MM.1S (cell line): ENCODE measurements at regions not wholly inside any gene's neighbourhood (a gene's known extent, or its start where the extent isn't known, plus 50 kb on each side); places are given as distances from the start of the nearest gene placed in this dataset.
"Not testable (repeated sequence)": the region's sequence is repeated elsewhere in the genome, so short reads cannot be mapped to it uniquely, and the experiment has no call there.

ENCODE experiments used
- DNase-seq: peaks from one replicate; pipeline ENCODE4 v3.0.0-alpha.2; 2015
- H2AFZ ChIP-seq: fragments of 300-600 bp; sonication (generic); 2 replicates; pipeline ENCODE4 v1.6.0; 2016; ENCODE audit warnings: antibody characterized with exemption, low read length
- H3F3A ChIP-seq: fragments of 300-600 bp; sonication (generic); 2 replicates; pipeline ENCODE4 v1.6.1; 2016; ENCODE audit warnings: mild to moderate bottlenecking, antibody characterized with exemption, low read length, moderate library complexity, mixed read lengths; ENCODE audit not compliant: insufficient read depth
- H3K27ac ChIP-seq: fragments of 300-600 bp; sonication (generic); 2 replicates; pipeline ENCODE4 v1.5.1; 2016; ENCODE audit warnings: mild to moderate bottlenecking, low read length
- H3K27me3 ChIP-seq: fragments of 300-600 bp; sonication (generic); replicated peaks from 2 replicates; pipeline ENCODE4 v1.6.0; 2016; ENCODE audit warnings: low read length; ENCODE audit not compliant: insufficient read depth
- H3K36me3 ChIP-seq: fragments of 300-600 bp; sonication (generic); replicated peaks from 2 replicates; pipeline ENCODE4 v1.6.1; 2016; ENCODE audit warnings: mild to moderate bottlenecking, low read length, mixed read lengths; ENCODE audit not compliant: insufficient read depth
- H3K4me1 ChIP-seq: fragments of 300-600 bp; sonication (generic); 2 replicates; pipeline ENCODE4 v1.6.1; 2016; ENCODE audit warnings: low read length, mixed read lengths
- H3K4me2 ChIP-seq: fragments of 300-600 bp; sonication (generic); 2 replicates; pipeline ENCODE4 v1.6.0; 2016; ENCODE audit warnings: low read depth, low read length
- H3K4me3 ChIP-seq: fragments of 300-600 bp; sonication (generic); 2 replicates; pipeline ENCODE4 v1.5.1; 2016; ENCODE audit warnings: low read length, mixed read lengths
- H3K79me2 ChIP-seq: fragments of 300-600 bp; sonication (generic); 2 replicates; pipeline ENCODE4 v1.6.1; 2016; ENCODE audit warnings: mixed run types, low read length, mixed read lengths
- H3K9ac ChIP-seq: fragments of 300-600 bp; sonication (generic); 2 replicates; pipeline ENCODE4 v1.6.1; 2016; ENCODE audit warnings: low read length, mixed read lengths
- H3K9me2 ChIP-seq: fragments of 300-600 bp; sonication (generic); replicated peaks from 2 replicates; pipeline ENCODE4 v1.6.1; 2016; ENCODE audit warnings: mild to moderate bottlenecking, low read length, mixed read lengths; ENCODE audit not compliant: insufficient read depth
- H3K9me3 ChIP-seq: fragments of 300-600 bp; sonication (generic); replicated peaks from 2 replicates; pipeline ENCODE4 v1.6.1; 2016; ENCODE audit warnings: mild to moderate bottlenecking, low read length, mixed read lengths; ENCODE audit not compliant: insufficient read depth
- H4K20me1 ChIP-seq: fragments of 300-600 bp; sonication (generic); 2 replicates; pipeline ENCODE4 v1.6.1; 2016; ENCODE audit warnings: mild to moderate bottlenecking, low read length, moderate library complexity, mixed read lengths; ENCODE audit not compliant: insufficient read depth

GRCh38 chr2:89982246-89982645, 1290.8 kb downstream of the RPIA start:
- not testable (repeated sequence) for H3K27me3 ChIP-seq, H3K9me3 ChIP-seq, H3K9me2 ChIP-seq, H3K4me3 ChIP-seq, H3K9ac ChIP-seq, H3K4me1 ChIP-seq, H3K79me2 ChIP-seq, DNase-seq, H3F3A ChIP-seq, H3K36me3 ChIP-seq, H4K20me1 ChIP-seq, H3K4me2 ChIP-seq, H3K27ac ChIP-seq, H2AFZ ChIP-seq

GRCh38 chr2:89985650-89986049, 1294.2 kb downstream of the RPIA start:
- not testable (repeated sequence) for H3K27ac ChIP-seq, H3K9me3 ChIP-seq, DNase-seq, H3K4me1 ChIP-seq, H3K27me3 ChIP-seq, H4K20me1 ChIP-seq, H3F3A ChIP-seq, H3K9me2 ChIP-seq, H2AFZ ChIP-seq, H3K4me3 ChIP-seq, H3K4me2 ChIP-seq, H3K79me2 ChIP-seq, H3K9ac ChIP-seq, H3K36me3 ChIP-seq

DNA sequence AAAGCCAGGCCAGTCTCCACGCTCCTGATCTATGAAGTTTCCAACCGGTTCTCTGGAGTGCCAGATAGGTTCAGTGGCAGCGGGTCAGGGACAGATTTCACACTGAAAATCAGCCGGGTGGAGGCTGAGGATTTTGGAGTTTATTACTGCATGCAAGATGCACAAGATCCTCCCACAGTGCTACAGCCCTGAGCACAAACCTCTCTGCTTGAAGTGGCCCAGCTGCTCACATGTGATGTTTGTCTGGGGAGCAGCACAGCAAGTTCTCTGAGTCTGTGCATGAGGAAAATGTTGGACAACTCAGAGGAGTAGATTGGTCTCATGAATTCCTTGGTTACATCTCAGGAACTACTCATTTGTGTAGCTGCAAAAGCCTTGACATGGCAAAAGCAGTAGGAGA, 1295.1 kb downstream of the RPIA start:
- H3K4me2 ChIP-seq, H4K20me1 ChIP-seq, H3K9ac ChIP-seq: not testable (repeated sequence)

DNA sequence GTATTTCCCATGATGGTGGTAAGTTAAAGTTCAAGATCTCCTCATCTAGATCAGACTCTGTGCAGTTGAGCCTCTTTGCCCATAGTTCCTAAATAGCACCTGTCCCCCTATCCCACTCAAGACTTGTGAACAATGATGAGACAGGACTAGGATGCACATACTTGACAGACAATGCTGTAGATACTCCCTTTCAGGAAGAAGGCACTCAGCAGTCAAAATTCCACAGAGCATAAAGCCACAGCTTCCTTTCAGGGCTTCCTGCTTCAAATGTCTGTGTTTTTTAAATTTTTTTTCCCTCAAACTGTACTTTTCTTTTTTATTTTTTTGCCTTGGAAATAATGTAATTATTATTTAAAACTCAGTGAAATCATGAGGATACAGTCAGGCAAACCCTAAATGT, 1305.3 kb downstream of the RPIA start:
- not testable (repeated sequence) for H3K4me2 ChIP-seq, DNase-seq

More for the DNA sequence above, 1295.1 kb downstream of the RPIA start:
- not testable (repeated sequence) for DNase-seq, H3K27me3 ChIP-seq, H3K27ac ChIP-seq, H3K4me3 ChIP-seq, H3K4me1 ChIP-seq, H3K9me3 ChIP-seq, H3K9me2 ChIP-seq, H3K79me2 ChIP-seq, H3K36me3 ChIP-seq, H3F3A ChIP-seq, H2AFZ ChIP-seq

GRCh38 chr2:90004553-90004952, 1313.1 kb downstream of the RPIA start:
- not testable (repeated sequence) for H3K36me3 ChIP-seq, H3K27me3 ChIP-seq, H3K4me1 ChIP-seq, H3K4me2 ChIP-seq, DNase-seq, H3K9ac ChIP-seq, H3K27ac ChIP-seq, H4K20me1 ChIP-seq, H2AFZ ChIP-seq, H3F3A ChIP-seq, H3K9me3 ChIP-seq, H3K4me3 ChIP-seq, H3K79me2 ChIP-seq, H3K9me2 ChIP-seq

More for the DNA sequence above, 1305.3 kb downstream of the RPIA start:
- H4K20me1 ChIP-seq, H3K9me2 ChIP-seq, H3F3A ChIP-seq, H3K79me2 ChIP-seq, H3K4me3 ChIP-seq, H3K36me3 ChIP-seq, H3K9ac ChIP-seq, H2AFZ ChIP-seq, H3K27ac ChIP-seq, H3K9me3 ChIP-seq, H3K27me3 ChIP-seq, H3K4me1 ChIP-seq: not testable (repeated sequence)

DNA sequence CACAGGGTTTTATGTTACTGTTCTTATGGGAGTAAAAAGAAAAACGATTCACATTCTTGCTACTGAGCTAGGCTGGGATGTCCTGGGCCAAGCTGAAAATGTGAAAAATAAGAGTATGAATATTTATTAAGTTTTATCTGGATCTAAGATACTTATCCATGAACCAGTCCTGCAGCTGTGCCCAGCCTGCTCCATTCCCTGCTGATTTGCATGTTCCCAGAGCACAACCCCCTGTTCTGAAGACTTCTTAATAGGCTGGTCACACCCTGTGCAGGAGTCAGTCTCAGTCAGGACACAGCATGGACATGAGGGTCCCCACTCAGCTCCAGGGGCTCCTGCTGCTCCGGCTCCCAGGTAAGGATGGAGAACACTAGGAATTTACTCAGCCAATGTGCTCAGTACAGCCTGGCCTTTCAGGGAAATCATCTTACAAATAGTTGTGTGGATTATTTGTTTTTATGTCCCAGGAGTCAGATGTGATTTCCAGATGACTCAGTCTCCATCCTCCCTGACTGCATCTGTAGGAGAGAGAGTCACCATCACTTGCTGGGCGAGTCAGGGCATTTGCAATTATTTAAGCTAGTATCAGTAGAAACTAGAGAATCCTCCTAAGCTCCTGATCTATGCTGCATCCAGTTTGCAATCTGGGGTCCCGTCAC, 1319.1 kb downstream of the RPIA start:
- not testable (repeated sequence) for H3K27ac ChIP-seq, H3K36me3 ChIP-seq, H3K4me2 ChIP-seq, H3K27me3 ChIP-seq, H2AFZ ChIP-seq, H3K4me3 ChIP-seq, H3K9me3 ChIP-seq, H3F3A ChIP-seq, H4K20me1 ChIP-seq, H3K9me2 ChIP-seq, H3K79me2 ChIP-seq, DNase-seq, H3K4me1 ChIP-seq, H3K9ac ChIP-seq

DNA sequence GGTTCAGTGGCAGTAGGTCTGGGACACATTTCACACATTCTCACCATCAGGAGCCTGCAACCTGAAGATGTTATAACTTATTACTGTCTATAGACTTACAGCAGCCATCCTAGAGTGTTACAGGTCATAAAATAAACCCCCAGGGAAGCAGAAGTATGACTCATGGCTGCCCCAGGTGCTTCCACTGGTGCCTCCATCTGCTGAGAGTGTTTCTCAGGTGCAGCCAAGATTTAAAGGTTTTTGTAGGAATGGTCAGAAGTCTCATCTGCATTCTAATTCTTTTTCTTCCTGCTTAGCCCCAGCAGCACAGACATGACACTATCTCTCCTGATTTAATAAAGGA, 1319.6 kb downstream of the RPIA start:
- H2AFZ ChIP-seq, H3K4me1 ChIP-seq, DNase-seq, H3K36me3 ChIP-seq, H3K9me2 ChIP-seq, H3K9ac ChIP-seq, H3K79me2 ChIP-seq, H3K4me3 ChIP-seq, H3F3A ChIP-seq, H3K27me3 ChIP-seq, H4K20me1 ChIP-seq, H3K27ac ChIP-seq, H3K9me3 ChIP-seq, H3K4me2 ChIP-seq: not testable (repeated sequence)

DNA sequence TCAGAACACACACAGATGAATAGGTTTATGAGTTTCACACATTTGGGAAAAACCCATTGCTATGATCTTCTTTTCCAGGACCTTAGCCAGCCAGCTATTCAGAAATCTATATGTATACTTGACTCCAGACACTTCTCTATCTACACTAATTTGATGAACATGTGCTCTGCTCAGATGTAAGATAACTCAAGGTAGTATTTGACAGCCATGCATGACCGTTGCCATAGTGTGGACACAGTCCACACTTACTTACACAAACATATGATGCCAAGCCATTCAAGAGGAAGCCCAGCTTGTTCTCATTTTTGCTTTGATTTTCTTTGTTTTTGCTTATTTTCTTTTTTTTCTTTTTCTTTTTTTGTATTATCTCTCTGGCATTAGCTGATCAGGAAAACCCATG, 1328.4 kb downstream of the RPIA start:
- not testable (repeated sequence) for H3K9ac ChIP-seq, DNase-seq, H3K4me2 ChIP-seq, H3F3A ChIP-seq, H3K27me3 ChIP-seq, H3K4me3 ChIP-seq, H3K36me3 ChIP-seq, H3K4me1 ChIP-seq, H3K9me3 ChIP-seq, H4K20me1 ChIP-seq, H3K9me2 ChIP-seq, H3K27ac ChIP-seq, H2AFZ ChIP-seq, H3K79me2 ChIP-seq
